Cardiac septum (tissue), 1 donor: ENCODE measurements at regions not wholly inside any gene's neighbourhood (a gene's known extent, or its start where the extent isn't known, plus 50 kb on each side); places are given as distances from the start of the nearest gene placed in this dataset.
"Not testable (repeated sequence)": the region's sequence is repeated elsewhere in the genome, so short reads cannot be mapped to it uniquely, and the experiment has no call there.

Experiments
- DNase-seq: peaks from one replicate; pipeline ENCODE4 v3.0.0-alpha.2; 2020; ENCODE audit warnings: low spot score
- intact Hi-C: fragments of 100-400 bp; cut with DNase I; formaldehyde crosslinking; loops from one replicate; pipeline ENCODE4 v1.14.0; 2022
- donor health status: DM: no; HTN: no; CAD: no.

DNA sequence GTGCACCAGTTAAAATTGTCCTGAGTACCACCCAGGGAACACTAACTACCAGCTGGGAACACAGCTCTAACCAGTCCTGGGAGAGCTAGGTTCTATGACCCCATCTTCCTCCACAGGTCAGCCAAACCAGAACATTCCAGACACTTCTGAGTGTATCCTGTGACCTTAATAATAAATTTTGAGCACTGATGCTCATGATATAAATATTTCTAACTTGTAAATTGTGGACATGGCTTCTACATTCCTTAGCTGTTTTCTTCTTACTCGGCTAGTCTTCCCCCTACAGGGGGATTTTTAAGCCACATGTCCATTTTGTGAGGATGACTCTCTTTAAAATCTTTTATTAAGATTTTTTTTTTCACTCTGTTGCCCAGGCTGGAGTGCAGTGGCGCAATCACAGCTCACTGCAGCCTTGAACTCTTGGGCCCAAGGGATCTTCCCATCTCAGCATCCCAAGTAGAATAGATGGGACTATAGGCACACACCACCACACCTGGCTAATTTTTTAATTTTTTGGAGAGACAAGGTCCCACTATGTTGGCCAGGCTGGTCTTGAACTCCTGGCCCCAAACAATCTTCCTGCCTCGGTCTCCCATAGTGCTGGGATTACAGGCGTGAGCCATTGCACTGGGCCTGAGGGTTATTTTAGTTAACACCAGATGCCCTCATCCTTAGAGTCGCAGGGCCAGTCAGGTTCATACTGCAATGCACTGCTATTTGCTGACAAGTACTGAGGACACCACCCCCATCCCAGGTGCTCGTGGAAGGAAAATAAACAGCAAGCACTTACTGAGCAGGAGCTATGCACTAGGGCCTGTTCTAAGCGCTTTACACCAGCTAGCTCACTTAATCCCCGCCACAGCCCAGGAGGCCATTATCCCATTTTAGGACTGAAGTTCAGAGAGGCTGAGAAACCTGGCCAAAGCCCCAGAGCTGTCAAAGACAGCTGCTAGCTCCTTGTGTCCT, 142.6 kb upstream of the NCOR2 start:
- DNase-seq: no peak
- intact Hi-C loops: no loop called here

DNA sequence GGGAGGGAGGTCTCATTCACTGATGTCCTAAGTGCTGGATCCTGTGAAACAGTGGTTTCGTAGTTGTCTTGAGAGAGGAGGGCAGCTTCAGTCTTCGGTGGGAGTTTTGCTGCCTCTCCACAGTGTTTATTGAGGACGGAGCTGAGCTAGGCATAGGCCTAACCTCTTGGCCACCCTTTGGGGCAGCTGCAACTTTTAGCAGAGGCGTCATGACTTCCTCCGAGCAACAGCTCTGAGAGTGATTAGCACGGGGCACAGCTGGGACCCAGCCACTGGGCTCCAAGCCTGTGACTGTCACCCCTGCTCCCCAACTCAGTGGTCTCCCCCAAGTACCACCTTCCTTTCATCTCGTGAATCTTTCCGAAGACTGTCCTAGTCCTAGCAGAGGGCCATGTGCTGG, 139.9 kb upstream of the NCOR2 start:
- DNase-seq: no peak
- intact Hi-C loops: no loop called here

DNA sequence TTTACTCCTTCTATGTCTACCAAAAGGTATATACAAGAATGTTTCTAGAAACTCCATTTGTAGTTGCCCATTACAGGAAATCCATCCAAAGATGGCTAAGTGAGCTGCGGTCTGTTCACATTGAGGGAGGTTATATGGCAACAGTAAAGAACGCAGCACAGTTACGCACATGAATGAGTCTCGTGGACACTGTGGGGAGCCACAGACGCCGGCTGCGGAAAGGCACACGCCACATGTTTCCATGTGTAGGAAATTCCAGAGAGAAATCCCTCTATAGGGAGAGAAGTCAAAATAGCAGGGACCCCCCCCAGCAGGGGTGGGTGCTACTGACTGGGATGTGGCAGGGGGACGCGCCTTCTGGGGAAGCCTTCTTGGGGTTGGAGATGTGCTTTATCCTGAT, 139.0 kb upstream of the NCOR2 start:
- intact Hi-C loops: no loop called here
- no peak for DNase-seq

GRCh38 chr12:124705545-124706138, 138.2 kb upstream of the NCOR2 start:
- no peak for DNase-seq
- intact Hi-C loops: no loop called here

GRCh38 chr12:124704619-124705018, 137.2 kb upstream of the NCOR2 start:
- no peak for DNase-seq
- intact Hi-C loops: no loop called here

- intact Hi-C loops: no loop called here
- DNase-seq: no peak
Measured at GRCh38 chr12:124703856-124704255, 136.4 kb upstream of the NCOR2 start.

DNA sequence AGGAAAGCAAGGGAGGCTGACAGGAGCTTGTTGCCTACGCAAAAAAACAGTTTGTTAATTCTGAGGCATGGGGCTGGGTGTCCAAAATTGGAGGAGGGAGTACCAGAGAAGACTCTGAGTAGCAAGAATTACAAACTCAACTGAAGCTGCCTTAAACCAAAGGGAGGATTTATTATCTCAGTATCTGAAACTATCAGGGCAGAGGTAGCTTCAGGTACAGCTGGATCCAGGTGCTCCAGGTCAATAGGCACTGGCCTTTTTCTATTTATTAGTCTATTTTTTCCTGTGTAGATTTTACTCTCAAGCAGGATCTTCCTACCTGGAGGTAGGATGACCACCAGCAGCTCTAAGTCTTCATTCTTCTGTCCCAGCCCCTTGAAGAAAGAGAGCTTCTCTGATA, 135.3 kb upstream of the NCOR2 start:
- intact Hi-C loops: no loop called here
- DNase-seq: no peak

DNA sequence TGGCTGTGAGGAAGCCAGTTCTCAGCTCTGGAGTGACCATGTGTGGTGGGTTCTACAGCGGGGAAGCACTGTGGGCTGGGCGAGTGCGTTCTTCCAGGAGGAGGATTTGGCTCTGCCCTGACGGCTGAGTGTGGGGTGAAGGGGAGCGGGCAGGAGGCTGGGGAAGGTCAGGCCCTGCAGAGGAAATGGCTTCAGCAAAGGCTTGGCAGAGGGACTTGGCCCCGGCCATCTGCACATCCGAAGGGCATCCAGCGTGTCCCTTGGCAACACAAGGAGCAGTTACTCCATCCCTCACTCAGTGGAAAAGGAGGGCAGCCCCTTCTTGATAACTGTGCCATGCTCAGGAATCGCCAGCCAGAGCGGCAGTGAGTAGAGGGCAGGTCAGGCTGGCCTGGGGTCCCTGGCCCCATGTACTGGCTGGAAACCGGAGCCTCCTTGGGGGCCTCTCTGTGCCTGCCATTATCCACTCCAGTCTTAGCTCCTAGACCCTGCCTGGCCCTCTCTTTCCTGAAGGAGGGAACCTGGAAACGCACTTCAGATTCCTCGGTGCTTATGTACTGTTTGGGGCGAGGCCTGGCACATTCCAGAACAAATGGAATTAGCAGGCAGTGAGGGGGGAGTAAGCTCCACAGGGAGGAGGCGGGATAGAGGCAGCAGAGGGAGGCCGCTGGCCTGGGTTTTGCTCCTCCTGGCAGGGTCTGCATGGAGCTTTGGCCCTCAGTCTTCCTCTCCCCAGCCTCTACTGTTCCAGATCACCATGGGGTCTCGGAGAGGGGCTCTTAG, 133.6 kb upstream of the NCOR2 start:
- DNase-seq: no peak
- intact Hi-C loops: no loop called here

DNA sequence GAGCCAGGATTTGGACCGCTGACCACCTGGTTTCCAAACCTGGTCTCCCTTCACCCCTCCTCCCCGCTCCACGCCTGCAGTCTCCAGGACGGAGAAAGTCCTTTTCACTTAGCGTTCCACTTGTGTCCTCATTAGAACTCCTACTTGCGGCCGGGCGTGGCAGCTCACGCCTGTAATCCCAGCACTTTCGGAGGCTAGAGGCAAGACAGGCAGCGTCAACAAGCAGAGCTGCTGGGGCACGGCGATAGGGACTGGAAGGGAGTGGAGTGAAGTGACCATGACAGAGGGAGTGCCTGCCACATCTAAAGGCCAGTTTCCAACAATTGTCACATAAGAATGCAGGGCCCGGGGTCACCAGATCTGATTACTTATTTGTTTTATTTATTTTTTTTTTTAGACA, 132.5 kb upstream of the NCOR2 start:
- no peak for DNase-seq
- intact Hi-C loops: loop anchor here (5.0 kb wide), 1 partner anchor 47 kb away; no protein-coding TSS in a partner anchor

GRCh38 chr12:124698998-124699305, 131.5 kb upstream of the NCOR2 start:
- intact Hi-C loops: loop anchor here (5.0 kb wide), 1 partner anchor 48 kb away; no protein-coding TSS in a partner anchor
- no peak for DNase-seq

GRCh38 chr12:124698211-124698997, 131.0 kb upstream of the NCOR2 start:
- no peak for DNase-seq
- intact Hi-C loops: loop anchor here (5.0 kb wide), 1 partner anchor 49 kb away; no protein-coding TSS in a partner anchor

DNA sequence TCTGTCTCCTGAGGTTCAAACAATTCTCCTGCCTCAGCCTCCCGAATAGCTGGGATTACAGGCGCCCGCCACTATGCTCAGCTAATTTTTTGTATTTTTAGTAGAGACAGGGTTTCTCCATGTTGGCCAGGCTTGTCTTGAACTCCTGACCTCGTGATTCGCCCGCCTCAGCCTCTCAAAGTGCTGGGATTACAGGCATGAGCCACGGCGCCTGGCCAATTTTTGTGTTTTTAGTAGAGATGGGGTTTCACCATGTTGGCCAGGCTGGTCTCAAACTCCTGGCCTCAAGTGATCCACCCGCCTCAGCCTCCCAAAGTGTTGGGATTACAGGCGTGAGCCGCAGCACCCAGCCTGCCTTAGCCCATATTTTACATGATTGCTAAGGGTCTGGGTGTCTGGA, 130.3 kb upstream of the NCOR2 start:
- intact Hi-C loops: loop anchor here (5.0 kb wide), 1 partner anchor 50 kb away; no protein-coding TSS in a partner anchor
- not testable (repeated sequence) for DNase-seq

GRCh38 chr12:124696693-124697476, 129.5 kb upstream of the NCOR2 start:
- no peak for DNase-seq
- intact Hi-C loops: loop anchor here (5.0 kb wide), 1 partner anchor 50 kb away; no protein-coding TSS in a partner anchor

DNA sequence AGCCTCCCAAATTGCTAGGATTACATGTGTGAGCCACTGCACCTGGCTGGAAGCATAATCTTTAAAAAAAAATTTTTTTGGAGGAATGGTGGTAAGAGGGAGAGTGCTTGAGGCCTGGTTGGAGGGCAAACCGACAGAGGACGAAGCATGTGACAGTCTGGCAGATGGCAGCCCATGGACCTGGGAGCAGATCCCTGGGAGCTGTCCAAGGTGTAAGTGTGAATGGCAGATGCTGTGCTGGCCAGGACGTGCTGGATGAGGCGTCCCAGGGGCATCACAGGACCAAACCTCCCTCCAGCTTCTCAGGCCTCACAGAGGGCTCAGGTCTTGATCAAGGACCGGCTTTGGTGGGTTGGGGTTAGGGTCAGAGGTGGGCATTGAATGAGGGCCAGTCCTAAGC, 128.4 kb upstream of the NCOR2 start:
- intact Hi-C loops: loop anchor here (5.0 kb wide), 1 partner anchor 51 kb away; no protein-coding TSS in a partner anchor
- no peak for DNase-seq

DNA sequence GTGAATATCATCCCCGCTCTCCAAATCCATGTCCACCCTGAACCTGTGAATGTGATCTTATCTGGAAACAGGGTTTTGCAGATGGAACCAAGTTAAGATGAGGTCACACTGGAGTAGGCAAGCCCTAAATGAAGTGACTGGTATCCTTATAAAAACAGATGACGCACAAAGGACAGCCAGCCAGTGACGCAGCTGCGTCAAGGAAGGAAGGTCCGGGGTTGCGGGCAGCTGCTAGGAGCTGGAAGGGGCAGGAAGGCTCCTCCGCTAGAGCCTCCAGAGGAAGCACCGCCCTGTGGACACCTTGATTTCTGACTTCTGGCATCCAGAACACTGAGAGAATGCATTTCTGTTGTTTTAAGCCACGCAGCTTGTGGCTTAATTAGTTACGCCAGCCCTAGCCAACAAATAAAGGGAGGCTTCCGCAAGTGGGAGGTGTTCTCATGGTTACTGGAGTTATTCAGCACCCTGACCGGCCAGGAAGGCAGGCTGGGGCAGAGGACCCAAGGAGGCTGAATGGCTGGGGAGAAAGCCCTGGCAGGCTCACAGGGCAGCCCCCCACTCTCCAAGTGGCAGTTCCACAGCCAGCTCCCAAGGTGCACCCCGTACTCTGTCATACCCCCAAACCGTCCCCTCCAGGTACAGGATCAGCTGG, 127.6 kb upstream of the NCOR2 start:
- intact Hi-C loops: loop anchor here (5.0 kb wide), 1 partner anchor 52 kb away; no protein-coding TSS in a partner anchor
- DNase-seq: no peak

GRCh38 chr12:124694250-124694649, 126.8 kb upstream of the NCOR2 start:
- intact Hi-C loops: no loop called here
- no peak for DNase-seq

DNA sequence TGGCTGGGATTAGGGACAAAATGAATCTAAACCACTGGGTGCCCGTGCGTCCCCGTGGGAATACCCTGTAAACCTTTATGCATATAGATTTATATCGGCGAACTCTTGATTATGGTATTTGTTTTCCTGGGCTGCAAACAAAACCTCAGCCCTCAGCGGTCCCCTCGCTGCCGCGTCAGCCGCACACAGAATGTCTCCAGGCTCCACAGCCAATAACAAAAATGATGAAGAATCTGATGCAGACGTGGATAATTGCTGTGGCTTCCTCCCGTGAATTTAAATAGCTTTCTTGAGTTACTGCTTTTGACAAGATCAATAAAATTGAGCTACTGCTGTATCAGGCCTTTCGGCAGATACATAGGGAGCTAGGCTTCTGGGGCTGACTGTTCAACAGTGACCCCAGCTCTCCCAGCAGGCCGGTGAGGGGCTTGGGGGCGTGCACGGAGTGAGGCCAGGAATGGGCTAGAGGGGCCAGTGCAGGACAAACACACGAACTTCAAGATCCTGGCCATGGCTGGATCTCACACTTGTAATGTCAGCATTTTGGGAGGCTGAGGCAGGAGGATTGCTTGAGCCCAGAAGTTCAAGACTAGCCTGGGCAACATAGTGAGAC, 125.8 kb upstream of the NCOR2 start:
- intact Hi-C loops: no loop called here
- no peak for DNase-seq

- intact Hi-C loops: no loop called here
- no peak for DNase-seq
Measured at GRCh38 chr12:124692443-124692842, 125.0 kb upstream of the NCOR2 start.
